Transverse colon (tissue), 4 donors: ENCODE measurements at regions not wholly inside any gene's neighbourhood (a gene's known extent, or its start where the extent isn't known, plus 50 kb on each side); places are given as distances from the start of the nearest gene placed in this dataset.

Experiments
- DNase-seq: peaks from one replicate; pipeline ENCODE4 v3.0.0-alpha.2; 2019
- H3K27ac ChIP-seq, 4 donors: fragments of 200-600 bp; sonication (generic); 2 replicates each; pipeline ENCODE4 v1.5.1; 2016 to 2018; ENCODE audit warnings: inconsistent platforms in 4 of 4
- H3K27me3 ChIP-seq: fragments of 200-600 bp; sonication (generic); 2 replicates; pipeline ENCODE4 v1.5.1; 2017; ENCODE audit warnings: inconsistent platforms
- H3K36me3 ChIP-seq, 4 donors: fragments of 200-600 bp; sonication (generic); 2 replicates each; pipeline ENCODE4 v1.5.1; 2017 to 2019; ENCODE audit warnings: inconsistent platforms in 4 of 4
- H3K4me1 ChIP-seq, 4 donors: fragments of 200-600 bp; sonication (generic); 2 replicates each; pipeline ENCODE4 v1.5.1; 2017 to 2020; ENCODE audit warnings: inconsistent platforms in 4 of 4
- H3K4me3 ChIP-seq, 4 donors: fragments of 200-600 bp; sonication (generic); 1 replicate in 1 of 4; 2 replicates in 3 of 4; pipeline versions ENCODE4 v1.5.1 to v1.6.1; 2017 to 2019; ENCODE audit warnings: inconsistent platforms in 4 of 4
- H3K9me3 ChIP-seq, 2 donors: fragments of 200-600 bp; sonication (generic); 2 replicates each; pipeline ENCODE4 v1.5.1; 2017 to 2019; ENCODE audit warnings: inconsistent platforms in 2 of 2
- CTCF ChIP-seq, 5 experiments: fragments of 200-600 bp in 3 of 5; fragments of 450-650 bp in 2 of 5; sonication (generic) in 3 of 5; IDR thresholded peaks; 1 replicate in 2 of 5; 2 replicates in 3 of 5; pipeline ENCODE4 v1.5.1; 2016 to 2017; ENCODE audit warnings: antibody characterized with exemption in 5 of 5, inconsistent platforms in 3 of 5, mild to moderate bottlenecking in 2 of 5, moderate library complexity in 1 of 5
- EP300 ChIP-seq: sonication (generic); formaldehyde crosslinking; IDR thresholded peaks from one replicate; pipeline ENCODE4 v1.6.1; 2017; ENCODE audit warnings: antibody characterized with exemption, low read depth
- POLR2A ChIP-seq: fragments of 450-650 bp; IDR thresholded peaks from one replicate; pipeline ENCODE4 v1.6.1; 2016; ENCODE audit warnings: antibody characterized with exemption, mild to moderate bottlenecking, moderate library complexity
- POLR2AphosphoS5 ChIP-seq, 3 donors: sonication (generic); formaldehyde crosslinking; IDR thresholded peaks; one replicate each; pipeline ENCODE4 v1.6.1; 2016; ENCODE audit warnings: antibody characterized with exemption in 3 of 3
- WGBS, 2 donors: methylation state at CpG; one replicate each; pipeline ENCODE4 v1.1.5; 2018; ENCODE audit warnings: low coverage in 1 of 2; 5-methylcytosine and 5-hydroxymethylcytosine counted together
- in situ Hi-C, 4 donors: fragments of 200-750 bp; cut with MboI; loops; one replicate each; pipeline versions ENCODE4 v1.15.0 to v1.15.1; 2017; ENCODE audit warnings: low sequenced_read_pairs in 3 of 4, low pct_ligation_motif_present in 1 of 4, low pct_unique_long_range_greater_than_20kb in 1 of 4
- intact Hi-C: fragments of 100-400 bp; cut with DNase I; formaldehyde crosslinking; loops from one replicate; pipeline ENCODE4 v1.15.1; 2023; ENCODE audit warnings: low total_unique reads

DNA sequence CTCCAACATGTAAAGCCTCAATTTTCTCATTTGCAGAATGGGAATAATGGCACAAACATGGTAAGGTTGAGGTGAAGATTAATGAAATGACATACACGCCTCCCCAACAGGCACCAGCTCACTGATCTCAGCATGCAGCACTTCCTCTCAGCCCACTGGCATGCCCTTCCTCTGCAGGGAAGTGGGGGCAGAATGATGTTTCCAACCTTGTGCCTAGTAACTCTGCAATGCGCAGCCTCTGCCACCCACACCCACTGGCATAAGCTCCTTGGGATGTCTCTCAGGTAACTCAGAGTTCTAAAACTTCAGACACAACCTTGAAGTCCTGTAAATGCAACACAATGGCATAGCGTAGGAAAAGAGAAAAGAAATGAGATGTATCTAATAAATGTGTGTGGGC lies 540.7 kb downstream of the HTR7 start:
- H3K4me3 ChIP-seq, result no peak overlapping the region
- no peak overlapping the region for H3K27ac ChIP-seq
- intact Hi-C loops (no loop called here), in situ Hi-C loops (no loop called here)
- 86% methylated on average over 3 of the region's 3 CpGs; no CpG with 5 or more reads in 1 of the 2 donors for WGBS, 2 donors
- no peaks in the 10 kb centered on the region for H3K27me3 ChIP-seq
- no peaks in the 10 kb centered on the region for H3K9me3 ChIP-seq
- H3K36me3 ChIP-seq, result no peaks in the 10 kb centered on the region
- no peak for DNase-seq
- TF ChIP-seq POLR2AphosphoS5 (IDR thresholded peaks at IDR 0.05), result no peak
- no peaks in the 10 kb centered on the region for H3K4me1 ChIP-seq

GRCh38 chr10:90318659-90319058 lies 539.2 kb downstream of the HTR7 start:
- Histone ChIP-seq H3K27me3 (no peaks in the 10 kb centered on the region), H3K27ac (no peak overlapping the region), H3K4me3 (no peak overlapping the region), H3K9me3 (no peaks in the 10 kb centered on the region), H3K36me3 (no peaks in the 10 kb centered on the region), H3K4me1 (no peaks in the 10 kb centered on the region)
- in situ Hi-C loops, result no loop called here
- WGBS, 2 donors, result 70 to 80% methylated on average over 2 of the region's 2 CpGs
- DNase-seq, result no peak
- TF ChIP-seq CTCF (IDR thresholded peaks at IDR 0.05) (no peak), POLR2AphosphoS5 (IDR thresholded peaks at IDR 0.05) (no peak), EP300 (no peak), POLR2A (no peak)
- intact Hi-C loops, result no loop called here

- Histone ChIP-seq H3K36me3 (no peaks in the 10 kb centered on the region), H3K4me3 (no peak overlapping the region), H3K4me1 (no peaks in the 10 kb centered on the region), H3K9me3 (no peaks in the 10 kb centered on the region), H3K27ac (no peak overlapping the region), H3K27me3 (no peaks in the 10 kb centered on the region)
- TF ChIP-seq EP300 (no peak), POLR2A (no peak), CTCF (IDR thresholded peaks at IDR 0.05) (no peak), POLR2AphosphoS5 (IDR thresholded peaks at IDR 0.05) (no peak)
- DNase-seq, result no peak
- 47 to 56% methylated on average over 5 of the region's 5 CpGs for WGBS, 2 donors
- intact Hi-C loops, result no loop called here
- in situ Hi-C loops, result no loop called here
Measured at GRCh38 chr10:90319188-90319914, 538.5 kb downstream of the HTR7 start.

- no peak for DNase-seq
- Histone ChIP-seq H3K4me3 (no peak overlapping the region), H3K36me3 (no peaks in the 10 kb centered on the region), H3K9me3 (no peaks in the 10 kb centered on the region), H3K27ac (no peak overlapping the region), H3K27me3 (no peaks in the 10 kb centered on the region), H3K4me1 (no peaks in the 10 kb centered on the region)
- WGBS, 2 donors, result 67 to 88% methylated on average over 3 of the region's 3 CpGs
- in situ Hi-C loops (no loop called here), intact Hi-C loops (no loop called here)
- no peak for TF ChIP-seq EP300
- no peak for TF ChIP-seq POLR2A
- no peak for TF ChIP-seq CTCF (IDR thresholded peaks at IDR 0.05)
- TF ChIP-seq POLR2AphosphoS5 (IDR thresholded peaks at IDR 0.05), result no peak
Measured at GRCh38 chr10:90321132-90321816, 536.6 kb downstream of the HTR7 start.
